ENCODE measurements at regions not wholly inside any gene's neighbourhood (a gene's known extent, or its start where the extent isn't known, plus 50 kb on each side); places are given as distances from the start of the nearest gene placed in this dataset.

GRCh38 chr5:158511454-158511853 lies 588.3 kb downstream of the EBF1 start:
- TF ChIP-seq CTCF (IDR thresholded peaks at IDR 0.05) (no peak), POLR2A (IDR thresholded peaks at IDR 0.05) (no peak)

Data from Peyer's patch (tissue), 4 donors.